GM18499 (cell line): ENCODE measurements at regions not wholly inside any gene's neighbourhood (a gene's known extent, or its start where the extent isn't known, plus 50 kb on each side); places are given as distances from the start of the nearest gene placed in this dataset.
"Not testable (repeated sequence)": the region's sequence is repeated elsewhere in the genome, so short reads cannot be mapped to it uniquely, and the experiment has no call there.

Experiments
- ATAC-seq: cut with Tn5 transposase; IDR thresholded peaks from one replicate; pipeline ENCODE4 v1.9.1; 2021; ENCODE audit warnings: moderate number of reproducible peaks; ENCODE audit not compliant: insufficient read depth, unreplicated experiment

DNA sequence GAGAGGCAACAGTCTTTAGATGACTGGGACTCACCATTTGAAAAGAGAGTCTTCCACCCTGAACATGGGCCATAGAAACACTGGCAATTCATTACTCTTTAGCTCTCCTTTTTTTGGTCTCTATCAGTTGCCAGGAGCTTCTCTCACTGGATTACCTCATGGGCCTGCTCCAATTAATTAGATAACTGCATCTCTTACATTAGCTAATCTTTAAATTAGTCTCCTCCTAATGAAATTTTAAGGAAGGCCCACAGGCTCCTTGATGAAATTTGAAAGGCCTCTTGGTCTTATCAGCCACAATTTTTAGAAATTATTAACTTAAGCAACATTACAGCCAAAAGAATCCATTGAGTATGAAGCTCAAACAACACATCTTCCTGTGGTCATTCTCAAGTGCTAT, 184.4 kb downstream of the UNC5CL start:
- no peak for ATAC-seq

GRCh38 chr6:40852779-40853373, 186.1 kb downstream of the UNC5CL start:
- no peak for ATAC-seq

DNA sequence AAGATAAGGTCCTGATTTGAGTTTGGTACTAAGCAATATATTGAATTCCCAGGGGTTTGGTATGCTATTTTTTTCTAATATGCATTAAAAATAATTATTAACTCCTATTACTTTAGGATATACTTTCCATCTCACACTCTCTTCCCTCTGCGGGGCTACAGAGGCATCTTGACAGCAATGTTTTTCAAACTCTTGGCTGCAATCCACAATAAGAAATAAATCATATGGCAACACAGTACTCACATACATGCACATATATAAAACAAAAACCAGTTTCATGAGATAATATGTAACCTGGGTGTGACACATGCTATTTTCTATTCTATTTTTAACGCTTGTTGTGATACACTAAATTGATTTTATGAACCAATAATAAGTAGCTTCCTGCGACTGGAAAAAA, 189.5 kb downstream of the UNC5CL start:
- no peak for ATAC-seq

DNA sequence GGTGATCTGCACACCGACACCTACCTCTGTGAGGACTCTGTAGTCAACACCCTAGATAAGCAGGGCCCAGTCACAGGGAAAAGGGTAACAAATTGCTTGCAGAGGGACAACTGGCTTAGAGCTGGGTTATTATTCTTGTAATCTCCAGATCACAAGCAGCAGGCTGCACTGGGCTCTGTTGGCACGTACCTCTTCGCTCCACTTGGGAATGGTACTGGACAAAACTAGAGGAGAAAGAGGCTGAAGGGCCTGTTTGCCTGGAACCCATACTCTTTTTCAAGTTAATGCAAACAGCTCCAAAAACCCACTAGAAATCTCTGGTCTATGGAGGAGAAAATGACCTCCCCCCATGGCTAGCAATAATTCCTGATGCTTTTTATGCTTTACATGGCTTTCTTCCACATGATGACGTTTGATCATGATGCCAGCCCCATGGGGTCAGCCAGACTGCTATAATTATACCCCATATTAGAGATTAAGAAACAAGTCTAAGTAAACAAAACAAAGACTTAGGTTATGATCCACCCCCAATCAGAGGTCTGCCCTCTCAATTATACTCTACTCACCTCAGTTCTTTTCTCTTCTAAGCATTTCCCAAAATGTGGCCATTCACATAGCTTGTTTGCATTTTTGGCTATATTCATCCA, 190.0 kb downstream of the UNC5CL start:
- ATAC-seq = no peak

DNA sequence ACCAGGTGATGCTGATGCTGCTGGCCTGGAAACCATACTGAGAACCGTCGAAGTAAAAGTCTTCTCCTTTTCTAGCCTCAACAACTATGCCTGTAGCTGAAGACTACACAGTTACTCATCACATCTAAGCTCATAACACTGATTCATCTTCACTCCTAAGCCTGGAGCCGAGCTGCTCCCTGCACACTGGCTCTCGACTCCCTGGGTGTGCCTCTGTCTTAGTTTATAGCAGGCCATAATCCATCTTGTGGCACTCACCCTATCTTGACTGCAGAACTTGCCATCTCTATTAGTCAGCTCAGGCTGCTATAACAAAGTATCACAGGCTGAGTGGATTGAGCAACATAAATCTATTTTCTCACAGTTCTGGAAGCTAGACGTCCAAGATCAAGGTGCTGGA, 191.0 kb downstream of the UNC5CL start:
- no peak for ATAC-seq

DNA sequence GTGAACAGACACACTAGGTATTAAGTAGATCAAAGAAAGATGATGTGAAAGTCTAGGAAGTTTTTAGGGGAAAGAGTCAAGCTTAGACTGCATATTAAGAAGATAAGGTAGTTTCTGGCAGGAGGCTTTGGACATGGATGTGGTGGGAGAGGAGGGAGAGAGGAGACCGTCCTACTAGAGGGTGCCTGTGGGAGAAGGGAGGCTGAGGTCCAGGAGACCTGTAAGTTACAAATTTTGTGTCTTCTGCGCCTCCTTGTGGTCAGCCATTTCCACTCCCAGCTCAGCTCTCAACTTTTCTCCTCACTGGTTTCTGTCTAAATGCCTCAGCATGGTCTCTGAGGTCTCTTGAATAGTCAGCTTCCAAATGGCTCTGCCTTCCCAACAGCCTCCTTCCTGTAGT, 193.5 kb downstream of the UNC5CL start:
- no peak for ATAC-seq

- no peak for ATAC-seq
Measured at GRCh38 chr6:40844246-40844645, 194.8 kb downstream of the UNC5CL start.

- no peak for ATAC-seq
Measured at GRCh38 chr6:40841721-40842120, 197.3 kb downstream of the UNC5CL start.

- ATAC-seq = no peak
Measured at GRCh38 chr6:40832691-40833090, 206.3 kb downstream of the UNC5CL start.

DNA sequence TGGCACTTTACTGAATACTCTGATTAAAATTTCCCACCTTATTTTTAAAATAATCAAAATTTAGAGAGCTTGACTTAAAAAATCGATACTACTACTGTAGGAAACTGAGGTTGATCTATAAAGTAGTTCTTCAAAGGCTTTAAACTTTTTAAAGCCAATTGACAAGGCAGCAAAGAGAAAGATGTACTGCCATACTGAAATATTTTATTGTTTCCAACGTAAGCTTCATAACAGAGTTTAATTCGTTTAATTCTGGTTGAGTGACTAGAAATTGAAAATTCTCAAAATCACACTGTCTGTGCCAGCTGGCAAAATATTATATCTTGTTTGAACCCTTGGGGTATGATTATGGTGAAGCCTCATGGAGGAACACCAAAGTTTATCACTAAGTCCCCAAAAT, 207.6 kb downstream of the UNC5CL start:
- no peak for ATAC-seq

DNA sequence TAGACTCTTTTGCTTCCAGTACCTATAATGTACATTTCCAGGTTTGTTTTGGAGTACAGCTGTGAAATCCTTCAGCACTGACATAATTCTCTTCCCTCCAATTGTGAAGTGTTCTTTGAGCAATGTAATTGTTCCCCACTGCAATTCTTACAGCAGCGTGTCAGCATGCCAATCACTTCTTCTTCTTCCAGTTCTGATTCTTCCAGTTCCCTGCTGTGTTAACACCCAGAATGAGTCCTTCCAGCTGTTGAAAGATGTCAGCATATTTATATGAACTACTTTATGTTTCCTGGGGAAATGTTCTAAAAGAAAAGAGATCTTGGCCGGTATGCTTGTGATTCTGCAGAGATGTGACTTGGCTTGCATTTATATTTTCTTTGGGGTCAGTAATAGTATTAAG, 213.9 kb downstream of the UNC5CL start:
- no peak for ATAC-seq

DNA sequence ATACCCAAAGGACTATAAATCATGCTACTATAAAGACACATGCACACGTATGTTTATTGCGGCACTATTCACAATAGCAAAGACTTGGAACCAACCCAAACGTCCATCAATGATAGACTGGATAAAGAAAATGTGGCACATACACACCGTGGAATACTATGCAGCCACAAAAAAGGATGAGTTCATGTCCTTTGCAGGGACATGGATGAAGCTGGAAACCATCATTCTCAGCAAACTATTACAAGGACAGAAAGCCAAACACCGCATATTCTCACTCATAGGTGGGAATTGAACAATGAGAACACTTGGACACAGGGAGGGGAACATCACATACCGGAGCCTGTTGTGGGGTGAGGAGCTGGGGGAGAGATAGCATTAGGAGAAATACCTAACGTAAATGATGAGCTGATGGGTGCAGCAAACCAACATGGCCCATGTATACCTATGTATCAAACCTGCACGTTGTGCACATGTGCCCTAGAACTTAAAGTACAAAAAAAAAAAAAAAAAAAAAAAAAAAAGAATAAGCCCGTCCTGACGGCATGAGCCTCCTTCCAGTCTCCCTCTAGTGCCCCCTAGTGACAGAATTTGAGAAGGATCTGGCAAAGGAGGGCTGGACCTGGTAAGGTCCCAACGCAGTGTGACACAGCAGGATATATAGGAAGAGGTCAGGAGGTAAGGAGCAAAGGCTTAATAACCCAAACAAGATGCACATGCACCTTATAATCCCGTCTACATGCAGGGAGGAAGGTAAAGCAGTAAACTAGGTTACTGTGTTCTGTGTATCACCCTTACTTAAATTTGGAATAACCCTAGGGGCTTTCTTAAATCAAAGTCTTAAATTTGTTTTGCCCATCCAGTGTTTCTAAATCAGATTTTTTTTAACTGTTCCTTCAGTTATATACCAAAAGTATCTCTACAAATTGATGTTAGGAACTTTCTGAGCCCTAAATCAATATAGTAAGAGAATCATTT, 214.8 kb downstream of the UNC5CL start:
- not testable (repeated sequence) for ATAC-seq

DNA sequence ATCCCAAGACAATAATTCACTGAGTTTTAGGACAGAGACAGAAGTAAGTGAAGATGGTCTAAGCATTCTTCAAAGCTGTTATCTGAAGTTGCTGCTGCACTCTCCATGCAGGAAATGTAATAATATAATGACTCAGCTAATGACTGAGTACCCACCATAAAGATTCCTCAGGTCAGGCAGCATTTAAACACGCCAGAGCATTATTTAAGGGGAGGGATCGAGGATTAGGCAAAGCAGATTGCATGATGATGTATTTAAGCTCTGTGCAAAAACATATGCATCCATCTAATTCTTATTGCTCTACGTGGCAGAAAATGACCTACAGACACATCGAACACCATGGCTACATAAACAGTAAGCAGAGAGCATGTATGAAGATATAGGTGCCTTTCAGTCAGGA, 216.4 kb downstream of the UNC5CL start:
- no peak for ATAC-seq

GRCh38 chr6:40819182-40819834, 219.7 kb downstream of the UNC5CL start:
- ATAC-seq = no peak

GRCh38 chr6:40817369-40817768, 221.7 kb downstream of the UNC5CL start:
- ATAC-seq = no peak

DNA sequence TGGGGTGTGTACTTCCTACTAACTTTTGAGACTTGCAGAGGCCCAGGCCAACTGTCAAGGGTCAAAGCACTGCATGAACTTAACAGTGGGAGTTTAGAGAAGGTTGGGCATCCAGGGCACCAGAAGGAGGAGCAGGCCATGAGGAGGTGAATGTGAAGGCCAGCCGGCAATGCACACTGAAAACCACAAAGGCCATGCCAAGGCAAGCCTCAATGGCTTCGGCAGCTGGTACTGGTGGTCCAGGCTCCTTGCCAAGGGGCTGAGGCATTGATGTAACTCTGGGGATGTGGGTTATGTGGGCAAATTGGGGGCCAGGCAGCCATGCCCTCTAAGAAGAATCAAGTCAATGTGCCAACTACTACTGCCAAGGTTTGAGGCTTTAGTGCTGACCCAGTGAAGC, 222.4 kb downstream of the UNC5CL start:
- no peak for ATAC-seq

DNA sequence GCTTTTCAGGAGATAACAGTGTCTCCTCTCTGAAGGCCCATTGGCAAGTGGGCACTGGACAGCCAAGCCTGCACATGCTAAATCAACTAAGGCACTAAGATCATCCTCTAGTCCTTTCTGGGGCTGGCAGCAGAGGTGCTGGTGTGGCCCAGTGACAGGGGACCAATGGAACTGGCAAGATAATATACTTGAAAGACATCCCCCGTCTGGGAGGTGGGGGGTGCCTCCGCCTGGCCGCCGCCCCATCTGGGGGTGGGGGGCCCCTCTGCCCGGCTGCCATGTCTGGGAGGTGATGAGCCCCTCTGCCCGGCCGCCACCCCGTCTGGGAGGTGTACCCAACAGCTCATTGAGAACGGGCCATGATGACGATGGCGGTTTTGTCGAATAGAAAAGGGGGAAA, 223.3 kb downstream of the UNC5CL start:
- no peak for ATAC-seq

- no peak for ATAC-seq
Measured at GRCh38 chr6:40810171-40810570, 223.0 kb upstream of the LRFN2 start.

DNA sequence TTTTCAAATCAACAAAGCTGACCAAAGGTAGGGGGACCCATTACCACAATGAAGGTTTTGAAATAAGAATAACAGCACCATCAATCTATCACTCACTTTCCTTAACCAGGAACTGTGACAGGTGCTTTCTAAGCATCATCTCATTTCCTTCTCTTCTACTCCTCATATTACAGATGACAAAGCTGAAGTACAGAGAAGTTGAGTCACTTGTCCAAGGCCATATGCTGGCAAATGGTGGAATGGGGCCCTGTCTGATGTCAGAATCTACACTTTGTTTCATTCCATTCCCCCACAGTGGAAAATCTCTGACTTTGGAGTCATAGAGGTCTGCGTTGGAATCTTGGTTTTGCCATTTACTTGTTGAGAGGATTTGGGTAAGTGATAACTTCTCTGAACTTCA, 222.5 kb upstream of the LRFN2 start:
- ATAC-seq = no peak

- no peak for ATAC-seq
Measured at GRCh38 chr6:40807484-40807883, 220.3 kb upstream of the LRFN2 start.
